ENCODE measurements at regions not wholly inside any gene's neighbourhood (a gene's known extent, or its start where the extent isn't known, plus 50 kb on each side); places are given as distances from the start of the nearest gene placed in this dataset.

- Histone ChIP-seq H3K9me3 (peaks cover 0 to 3% (median 0%) of the 10 kb centered on the region in 12 donors), H3K4me3 (no peak overlapping the region), H3K4me1 (peaks cover 0 to 17% (median 0%) of the 10 kb centered on the region in 12 donors), H3K36me3 (no peaks in the 10 kb centered on the region), H3K27me3 (no peaks in the 10 kb centered on the region), H3K27ac (no peak overlapping the region)
- intact Hi-C loops (cut with DNase I) = loop anchor here in 1 of 10 donors (10.0 kb wide), 1 partner anchor 85 kb away; no protein-coding TSS in a partner anchor
- WGBS, 4 donors = 86 to 95% (median 92%) methylated on average over 3 of the region's 3 CpGs
- ATAC-seq (no peak), DNase-seq (no peak)
- no peak for TF ChIP-seq CTCF (IDR thresholded peaks at IDR 0.05)
- TF ChIP-seq POLR2A (IDR thresholded peaks at IDR 0.05) = no peak
These were observed 118.2 kb upstream of the SLC5A12 start for GRCh38 chr11:26839911-26840698.

DNA sequence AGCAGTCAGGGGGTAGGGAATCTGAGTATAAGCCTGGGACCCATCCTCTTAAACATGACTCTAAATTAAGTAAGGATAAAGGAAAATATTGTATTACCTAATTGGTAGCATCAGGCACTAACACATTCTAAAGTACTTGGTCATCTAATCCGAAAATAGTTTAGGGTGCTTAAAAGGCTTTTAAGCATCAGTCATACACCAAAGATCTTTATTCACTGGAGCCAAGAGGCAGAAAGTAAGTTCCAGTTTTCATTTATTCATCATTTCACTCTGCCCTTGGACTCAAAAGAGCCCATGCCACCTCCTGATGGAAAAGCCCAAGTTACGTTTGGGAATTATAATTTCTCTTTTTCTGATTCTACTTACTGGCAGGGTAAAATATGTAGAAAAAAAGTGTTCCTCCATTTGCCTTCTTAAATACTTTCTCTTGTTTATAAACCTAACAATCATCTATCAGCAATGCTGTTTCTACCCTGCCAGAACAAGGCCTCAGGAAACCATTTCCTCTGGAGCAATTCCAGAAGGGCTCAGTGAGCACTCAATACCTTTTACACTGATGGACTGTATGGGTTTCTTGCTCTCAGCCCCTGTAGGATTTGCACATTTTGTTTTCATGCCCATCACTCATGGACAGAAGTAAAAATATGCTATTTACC lies 120.1 kb upstream of the SLC5A12 start:
- Histone ChIP-seq H3K4me1 (peaks cover 0 to 17% (median 0%) of the 10 kb centered on the region in 12 donors), H3K4me3 (no peak overlapping the region), H3K27ac (peak overlapping the region in 10 of 12 donors; percentile 5 to 70 (median 28)), H3K9me3 (no peaks in the 10 kb centered on the region), H3K36me3 (no peaks in the 10 kb centered on the region), H3K27me3 (no peaks in the 10 kb centered on the region)
- intact Hi-C loops (cut with DNase I) = loop anchor here in 1 of 10 donors (10.0 kb wide), 1 partner anchor 87 kb away; no protein-coding TSS in a partner anchor
- WGBS, 4 donors = 65 to 76% (median 67%) methylated on average over 2 of the region's 2 CpGs
- peak in 2 of 4 donors; percentile 39 to 53 for ATAC-seq
- TF ChIP-seq POLR2A (IDR thresholded peaks at IDR 0.05) (no peak), CTCF (IDR thresholded peaks at IDR 0.05) (no peak)
- no peak for DNase-seq

- TF ChIP-seq CTCF (IDR thresholded peaks at IDR 0.05) (no peak), POLR2A (IDR thresholded peaks at IDR 0.05) (no peak)
- H3K9me3 ChIP-seq = no peaks in the 10 kb centered on the region
- intact Hi-C loops (cut with DNase I) = loop anchor here in 1 of 10 donors (10.0 kb wide), 1 partner anchor 88 kb away; no protein-coding TSS in a partner anchor
- peak overlapping the region in 7 of 12 donors; percentile 17 to 70 (median 46) for H3K27ac ChIP-seq
- peaks cover 0 to 18% (median 0%) of the 10 kb centered on the region in 12 donors for H3K4me1 ChIP-seq
- DNase-seq (no peak), ATAC-seq (peak in 3 of 4 donors; percentile 19 to 78 (median 33))
- WGBS, 4 donors = 61 to 74% (median 64%) methylated on average over 3 of the region's 3 CpGs
- H3K27me3 ChIP-seq = no peaks in the 10 kb centered on the region
- H3K36me3 ChIP-seq = no peaks in the 10 kb centered on the region
- H3K4me3 ChIP-seq = no peak overlapping the region
These were observed 120.8 kb upstream of the SLC5A12 start for GRCh38 chr11:26842478-26843282.

Measured in heart left ventricle (tissue), 16 donors.